HepG2 (cell line): ENCODE measurements at regions not wholly inside any gene's neighbourhood (a gene's known extent, or its start where the extent isn't known, plus 50 kb on each side); places are given as distances from the start of the nearest gene placed in this dataset.
A peak's percentile ranks its signal among the peaks of the same experiment; 100 is the strongest.

Experiments
- ATAC-seq: fragments of 200-7000 bp; cut with Tn5 transposase; 3 replicates; pipeline ENCODE4 v1.9.1; 2020; ENCODE audit warnings: mild to moderate bottlenecking, moderate library complexity
- BruUV-seq: library from RNA; stranded (reverse); fragments of 400-500 nt; replicated peaks from 2 replicates; lab custom pipeline; 2021; lab: Mats Ljungman, UMichigan
- CTCF ChIA-PET: fragments of 300-600 bp; formaldehyde crosslinking; extraction: SDS; loops from one replicate; lab custom pipeline; 2021; ENCODE audit warnings: low total read pairs, inconsistent platforms, low intra/inter-chr PET ratio; lab: Yijun Ruan, JAX
- POLR2A ChIA-PET: fragments of 350-600 bp; sonication (Branson Sonifier 250); formaldehyde crosslinking; loops from one replicate; lab custom pipeline; 2020; ENCODE audit warnings: antibody characterized with exemption, inconsistent platforms; lab: Yijun Ruan, JAX
- DNase-seq: peaks from one replicate; pipeline ENCODE4 v3.0.0-alpha.2; 2015; ENCODE audit warnings: low spot score
- FAIRE-seq: peaks from 3 replicates; lab custom pipeline; 2011; peaks lifted over from hg19 to GRCh38; lab: Jason Lieb, UNC
- H2AFZ ChIP-seq: one replicate; pipeline ENCODE4 v1.6.1; 2011; ENCODE audit warnings: low read length, inconsistent platforms
- H3K27ac ChIP-seq: fragments of 300-600 bp; 3 replicates; pipeline ENCODE4 v1.8.0; 2011; ENCODE audit warnings: mixed run types, mild to moderate bottlenecking, mixed read lengths, low read length, inconsistent platforms; ENCODE audit not compliant: insufficient read depth; ENCODE audit errors: extremely low read length
- H3K27me3 ChIP-seq, 2 experiments: fragments of 200-600 bp in 1 of 2; 2 replicates in 1 of 2; 3 replicates in 1 of 2; pipeline versions ENCODE4 v1.6.0 to v1.8.0; 2011; ENCODE audit warnings: low read length in 2 of 2, mild to moderate bottlenecking in 2 of 2, moderate library complexity in 2 of 2, inconsistent platforms in 1 of 2; ENCODE audit not compliant: insufficient read depth in 2 of 2, control insufficient read depth in 1 of 2
- H3K36me3 ChIP-seq, 2 experiments: fragments of 200-600 bp in 1 of 2; replicated peaks in 1 of 2; 2 replicates in 1 of 2; 3 replicates in 1 of 2; pipeline versions ENCODE4 v1.5.1 to v1.8.0; 2011; ENCODE audit warnings: low read length in 2 of 2, inconsistent platforms in 1 of 2; ENCODE audit not compliant: insufficient read depth in 2 of 2, control insufficient read depth in 1 of 2
- H3K4me1 ChIP-seq: 2 replicates; pipeline ENCODE4 v1.5.1; 2012; ENCODE audit warnings: low read length, inconsistent platforms; ENCODE audit not compliant: insufficient read depth
- H3K4me2 ChIP-seq: 2 replicates; pipeline ENCODE4 v1.6.0; 2011; ENCODE audit warnings: low read depth, low read length, inconsistent platforms
- H3K4me3 ChIP-seq, 3 experiments: fragments of 200-600 bp in 1 of 3; sonication (generic), shearing (Covaris generic) in 1 of 3; replicated peaks in 1 of 3; 2 replicates each; pipeline ENCODE4 v1.5.1; 2011 to 2016; ENCODE audit warnings: low read length in 3 of 3, inconsistent platforms in 2 of 3, low read depth in 2 of 3, mild to moderate bottlenecking in 2 of 3, control low read depth in 1 of 3, mixed read lengths in 1 of 3; ENCODE audit not compliant: insufficient read depth in 1 of 3
- H3K79me2 ChIP-seq: one replicate; pipeline ENCODE4 v1.6.1; 2011; ENCODE audit warnings: low read length, inconsistent platforms; ENCODE audit not compliant: insufficient read depth
- H3K9ac ChIP-seq: 2 replicates; pipeline ENCODE4 v1.6.0; 2011; ENCODE audit warnings: mild to moderate bottlenecking, low read depth, low read length, inconsistent platforms; ENCODE audit not compliant: insufficient read depth
- H3K9me3 ChIP-seq: 2 replicates; pipeline ENCODE4 v1.5.1; 2012; ENCODE audit warnings: mild to moderate bottlenecking, low read length
- H4K20me1 ChIP-seq: 2 replicates; pipeline ENCODE4 v1.6.0; 2011; ENCODE audit warnings: inconsistent platforms, mild to moderate bottlenecking, low read length, moderate library complexity; ENCODE audit not compliant: insufficient read depth
- CREB1 ChIP-seq, 2 experiments: fragments of 450-650 bp in 1 of 2; IDR thresholded peaks; 2 replicates each; pipeline ENCODE4 v1.6.1; 2016 to 2017; ENCODE audit warnings: control low read depth in 1 of 2, mild to moderate bottlenecking in 1 of 2, missing compliant biosample characterization in 1 of 2, missing genetic modification characterization in 1 of 2
- DMAP1 ChIP-seq: IDR thresholded peaks from 2 replicates; pipeline ENCODE4 v1.6.1; 2016
- EP300 ChIP-seq, 3 experiments: sonication (generic) in 1 of 3; formaldehyde crosslinking in 1 of 3; IDR thresholded peaks; 2 replicates each; pipeline versions ENCODE4 v1.5.1 to v1.6.1; 2011 to 2020; ENCODE audit warnings: low read depth in 2 of 3, low read length in 2 of 3, borderline replicate concordance in 1 of 3, improper control_type of control experiment in 1 of 3, mild to moderate bottlenecking in 1 of 3, missing genetic modification reagents in 1 of 3, moderate library complexity in 1 of 3
- GZF1 ChIP-seq: sonication (generic); formaldehyde crosslinking; IDR thresholded peaks from 2 replicates; pipeline ENCODE4 v1.5.1; 2020; ENCODE audit warnings: mild to moderate bottlenecking, missing genetic modification reagents
- LCORL ChIP-seq, 2 experiments: fragments of 450-650 bp in 1 of 2; sonication (generic) in 1 of 2; formaldehyde crosslinking in 1 of 2; IDR thresholded peaks; 2 replicates each; pipeline versions ENCODE4 v1.5.0 to v1.6.1; 2017 to 2020; ENCODE audit warnings: antibody characterized with exemption in 1 of 2, missing genetic modification reagents in 1 of 2
- NR2F6 ChIP-seq, 2 experiments: IDR thresholded peaks; 2 replicates each; pipeline ENCODE4 v1.6.1; 2016; ENCODE audit warnings: antibody characterized with exemption in 1 of 2, mild to moderate bottlenecking in 1 of 2
- ZNF138 ChIP-seq: sonication (generic); formaldehyde crosslinking; IDR thresholded peaks from 2 replicates; pipeline ENCODE4 v1.5.0; 2020; ENCODE audit warnings: mild to moderate bottlenecking, low read depth, missing genetic modification reagents
- ZNF260 ChIP-seq: sonication (generic); formaldehyde crosslinking; IDR thresholded peaks from 2 replicates; pipeline ENCODE4 v1.4.0; 2020; ENCODE audit warnings: missing genetic modification reagents, low read depth, mild to moderate bottlenecking, borderline replicate concordance
- WGBS: methylation state at CpG from one replicate; pipeline ENCODE4 v1.1.6; 2017; ENCODE audit warnings: low lambda C conversion rate; 5-methylcytosine and 5-hydroxymethylcytosine counted together
- in situ Hi-C: cut with HindIII; loops from 2 replicates; pipeline ENCODE4 v1.10.0; 2017; ENCODE audit warnings: low pct_unique_long_range_greater_than_20kb; ENCODE audit not compliant: extremely low pct_ligation_motif_present
- intact Hi-C: fragments of 100-400 bp; cut with micrococcal nuclease; formaldehyde crosslinking; loops from one replicate; pipeline ENCODE4 v1.10.0; 2022; ENCODE audit not compliant: unreplicated experiment
- TF ChIP-seq, protein P1 (sequence below): sonication (generic); formaldehyde crosslinking; IDR thresholded peaks from 2 replicates; pipeline ENCODE4 v1.4.0; 2020; ENCODE audit warnings: missing genetic modification reagents, borderline replicate concordance
- TF ChIP-seq, protein P2 (sequence below): sonication (generic); formaldehyde crosslinking; IDR thresholded peaks from 2 replicates; pipeline ENCODE4 v1.5.0; 2020; ENCODE audit warnings: missing genetic modification reagents
- TF ChIP-seq, protein P3 (sequence below): sonication (generic); formaldehyde crosslinking; IDR thresholded peaks from 2 replicates; pipeline ENCODE4 v1.4.0; 2020; ENCODE audit warnings: missing genetic modification reagents
- TF ChIP-seq, protein P4 (sequence below): IDR thresholded peaks from 2 replicates; pipeline ENCODE4 v1.6.1; 2012; ENCODE audit warnings: low read depth, low read length, improper control_type of control experiment

DNA sequence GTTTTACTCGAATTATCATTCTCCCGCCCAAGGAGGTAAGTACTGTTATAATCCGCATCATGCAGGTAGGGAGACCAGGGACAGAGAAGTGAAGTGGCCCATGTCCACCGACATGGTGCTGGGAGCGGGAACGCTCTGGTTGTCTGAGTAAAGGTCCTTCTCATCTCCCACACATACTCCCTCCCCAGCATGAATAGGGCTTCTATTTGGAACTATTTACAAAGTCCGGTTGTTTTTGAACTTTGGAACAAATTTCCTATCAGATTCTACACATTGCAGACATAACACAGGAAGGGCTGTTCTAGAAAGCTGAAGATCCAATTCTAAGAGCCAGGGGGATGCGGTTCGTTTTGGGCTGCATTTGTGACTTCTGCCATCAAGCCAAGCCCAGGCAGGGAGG, 94.8 kb upstream of the TLE3 start:
- in situ Hi-C loops, result no loop called here
- POLR2A ChIA-PET, result interaction anchor here (1.0 to 1.5 kb wide), 3 partner anchors 93 to 113 kb away, joined by 3 to 7 read pairs (median 3); partner anchors contain the start of gene TLE3
- H3K36me3 ChIP-seq, result no peaks in the 10 kb centered on the region
- CTCF ChIA-PET, result no interaction called here
- peak overlapping the region in 1 of 3 experiments; percentile 51; a peak in 3 of 6 replicates for H3K4me3 ChIP-seq
- peaks cover 76% of the 10 kb centered on the region for H3K4me1 ChIP-seq
- 0 out of 5 replicates have a peak, but pooled peaks cover 1 to 4% of the 10 kb centered on the region in 2 experiments for H3K27me3 ChIP-seq
- FAIRE-seq, result peak; percentile 93
- peak overlapping the region; percentile 72 for H3K4me2 ChIP-seq
- ATAC-seq, result peak; percentile 64
- no peaks in the 10 kb centered on the region for H4K20me1 ChIP-seq
- WGBS, result 1% methylated on average over 8 of the region's 9 CpGs
- intact Hi-C loops, result loop anchor here (10.0 kb wide), 1 partner anchor 68 kb away; no protein-coding TSS in a partner anchor
- H3K79me2 ChIP-seq, result no peaks in the 10 kb centered on the region
- peaks cover 6% of the 10 kb centered on the region for H3K9me3 ChIP-seq
- BruUV-seq, result no TSS peak
- H3K9ac ChIP-seq, result peak overlapping the region; percentile 34; the same call in 1 of the 2 replicates
- peak; percentile 93 for DNase-seq
- no peak overlapping the region for H2AFZ ChIP-seq
- H3K27ac ChIP-seq, result peak overlapping the region; percentile 78
- TF ChIP-seq LCORL (IDR thresholded peaks at IDR 0.05), result peak; percentile 7; the same call in 1 of the 2 replicates
- TF ChIP-seq LCORL (CRISPR knock-in tag; IDR thresholded peaks at IDR 0.05), result peak; percentile 83
- TF ChIP-seq ZNF260 (CRISPR knock-in tag), result no peak
- TF ChIP-seq, protein P1, sequence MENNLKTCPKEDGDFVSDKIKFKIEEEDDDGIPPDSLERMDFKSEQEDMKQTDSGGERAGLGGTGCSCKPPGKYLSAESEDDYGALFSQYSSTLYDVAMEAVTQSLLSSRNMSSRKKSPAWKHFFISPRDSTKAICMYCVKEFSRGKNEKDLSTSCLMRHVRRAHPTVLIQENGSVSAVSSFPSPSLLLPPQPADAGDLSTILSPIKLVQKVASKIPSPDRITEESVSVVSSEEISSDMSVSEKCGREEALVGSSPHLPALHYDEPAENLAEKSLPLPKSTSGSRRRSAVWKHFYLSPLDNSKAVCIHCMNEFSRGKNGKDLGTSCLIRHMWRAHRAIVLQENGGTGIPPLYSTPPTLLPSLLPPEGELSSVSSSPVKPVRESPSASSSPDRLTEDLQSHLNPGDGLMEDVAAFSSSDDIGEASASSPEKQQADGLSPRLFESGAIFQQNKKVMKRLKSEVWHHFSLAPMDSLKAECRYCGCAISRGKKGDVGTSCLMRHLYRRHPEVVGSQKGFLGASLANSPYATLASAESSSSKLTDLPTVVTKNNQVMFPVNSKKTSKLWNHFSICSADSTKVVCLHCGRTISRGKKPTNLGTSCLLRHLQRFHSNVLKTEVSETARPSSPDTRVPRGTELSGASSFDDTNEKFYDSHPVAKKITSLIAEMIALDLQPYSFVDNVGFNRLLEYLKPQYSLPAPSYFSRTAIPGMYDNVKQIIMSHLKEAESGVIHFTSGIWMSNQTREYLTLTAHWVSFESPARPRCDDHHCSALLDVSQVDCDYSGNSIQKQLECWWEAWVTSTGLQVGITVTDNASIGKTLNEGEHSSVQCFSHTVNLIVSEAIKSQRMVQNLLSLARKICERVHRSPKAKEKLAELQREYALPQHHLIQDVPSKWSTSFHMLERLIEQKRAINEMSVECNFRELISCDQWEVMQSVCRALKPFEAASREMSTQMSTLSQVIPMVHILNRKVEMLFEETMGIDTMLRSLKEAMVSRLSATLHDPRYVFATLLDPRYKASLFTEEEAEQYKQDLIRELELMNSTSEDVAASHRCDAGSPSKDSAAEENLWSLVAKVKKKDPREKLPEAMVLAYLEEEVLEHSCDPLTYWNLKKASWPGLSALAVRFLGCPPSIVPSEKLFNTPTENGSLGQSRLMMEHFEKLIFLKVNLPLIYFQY (CRISPR knock-in tag), result peak; percentile 94
- no peak for TF ChIP-seq GZF1 (CRISPR knock-in tag)
- TF ChIP-seq, protein P2, sequence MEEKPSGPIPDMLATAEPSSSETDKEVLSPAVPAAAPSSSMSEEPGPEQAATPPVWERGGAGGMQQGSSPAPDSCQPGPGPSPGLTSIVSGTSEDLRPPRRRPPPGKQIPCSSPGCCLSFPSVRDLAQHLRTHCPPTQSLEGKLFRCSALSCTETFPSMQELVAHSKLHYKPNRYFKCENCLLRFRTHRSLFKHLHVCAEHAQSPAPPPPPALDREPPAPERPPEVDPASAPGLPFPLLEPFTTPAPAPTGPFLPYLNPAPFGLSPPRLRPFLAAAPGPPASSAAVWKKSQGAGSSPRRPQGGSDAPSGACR, result no peak
- TF ChIP-seq NR2F6 (IDR thresholded peaks at IDR 0.05), result peak; percentile 50
- TF ChIP-seq NR2F6 (CRISPR knock-in tag; IDR thresholded peaks at IDR 0.05), result 0 out of 2 replicates have a peak, but pooled peaks have one; percentile 32
- TF ChIP-seq ZNF138 (CRISPR knock-in tag), result no peak
- TF ChIP-seq EP300 (IDR thresholded peaks at IDR 0.05; ENCODE audit: low read depth in 2 of 2, low read length in 2 of 2), result peak in 1 of 2 experiments; percentile 81; a peak in 3 of 4 replicates
- TF ChIP-seq EP300 (CRISPR knock-in tag; IDR thresholded peaks at IDR 0.05; ENCODE audit: borderline replicate concordance), result peak; percentile 61; the same call in 1 of the 2 replicates
- TF ChIP-seq, protein P3, sequence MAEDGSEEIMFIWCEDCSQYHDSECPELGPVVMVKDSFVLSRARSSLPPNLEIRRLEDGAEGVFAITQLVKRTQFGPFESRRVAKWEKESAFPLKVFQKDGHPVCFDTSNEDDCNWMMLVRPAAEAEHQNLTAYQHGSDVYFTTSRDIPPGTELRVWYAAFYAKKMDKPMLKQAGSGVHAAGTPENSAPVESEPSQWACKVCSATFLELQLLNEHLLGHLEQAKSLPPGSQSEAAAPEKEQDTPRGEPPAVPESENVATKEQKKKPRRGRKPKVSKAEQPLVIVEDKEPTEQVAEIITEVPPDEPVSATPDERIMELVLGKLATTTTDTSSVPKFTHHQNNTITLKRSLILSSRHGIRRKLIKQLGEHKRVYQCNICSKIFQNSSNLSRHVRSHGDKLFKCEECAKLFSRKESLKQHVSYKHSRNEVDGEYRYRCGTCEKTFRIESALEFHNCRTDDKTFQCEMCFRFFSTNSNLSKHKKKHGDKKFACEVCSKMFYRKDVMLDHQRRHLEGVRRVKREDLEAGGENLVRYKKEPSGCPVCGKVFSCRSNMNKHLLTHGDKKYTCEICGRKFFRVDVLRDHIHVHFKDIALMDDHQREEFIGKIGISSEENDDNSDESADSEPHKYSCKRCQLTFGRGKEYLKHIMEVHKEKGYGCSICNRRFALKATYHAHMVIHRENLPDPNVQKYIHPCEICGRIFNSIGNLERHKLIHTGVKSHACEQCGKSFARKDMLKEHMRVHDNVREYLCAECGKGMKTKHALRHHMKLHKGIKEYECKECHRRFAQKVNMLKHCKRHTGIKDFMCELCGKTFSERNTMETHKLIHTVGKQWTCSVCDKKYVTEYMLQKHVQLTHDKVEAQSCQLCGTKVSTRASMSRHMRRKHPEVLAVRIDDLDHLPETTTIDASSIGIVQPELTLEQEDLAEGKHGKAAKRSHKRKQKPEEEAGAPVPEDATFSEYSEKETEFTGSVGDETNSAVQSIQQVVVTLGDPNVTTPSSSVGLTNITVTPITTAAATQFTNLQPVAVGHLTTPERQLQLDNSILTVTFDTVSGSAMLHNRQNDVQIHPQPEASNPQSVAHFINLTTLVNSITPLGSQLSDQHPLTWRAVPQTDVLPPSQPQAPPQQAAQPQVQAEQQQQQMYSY, result no peak
- 0 out of 2 replicates have a peak, but pooled peaks have one; percentile 9 for TF ChIP-seq DMAP1 (CRISPR knock-in tag)
- no peak for TF ChIP-seq CREB1 (IDR thresholded peaks at IDR 0.05)
- TF ChIP-seq CREB1 (CRISPR knock-in tag; IDR thresholded peaks at IDR 0.05), result peak; percentile 38; the same call in 1 of the 2 replicates
- TF ChIP-seq, protein P4, sequence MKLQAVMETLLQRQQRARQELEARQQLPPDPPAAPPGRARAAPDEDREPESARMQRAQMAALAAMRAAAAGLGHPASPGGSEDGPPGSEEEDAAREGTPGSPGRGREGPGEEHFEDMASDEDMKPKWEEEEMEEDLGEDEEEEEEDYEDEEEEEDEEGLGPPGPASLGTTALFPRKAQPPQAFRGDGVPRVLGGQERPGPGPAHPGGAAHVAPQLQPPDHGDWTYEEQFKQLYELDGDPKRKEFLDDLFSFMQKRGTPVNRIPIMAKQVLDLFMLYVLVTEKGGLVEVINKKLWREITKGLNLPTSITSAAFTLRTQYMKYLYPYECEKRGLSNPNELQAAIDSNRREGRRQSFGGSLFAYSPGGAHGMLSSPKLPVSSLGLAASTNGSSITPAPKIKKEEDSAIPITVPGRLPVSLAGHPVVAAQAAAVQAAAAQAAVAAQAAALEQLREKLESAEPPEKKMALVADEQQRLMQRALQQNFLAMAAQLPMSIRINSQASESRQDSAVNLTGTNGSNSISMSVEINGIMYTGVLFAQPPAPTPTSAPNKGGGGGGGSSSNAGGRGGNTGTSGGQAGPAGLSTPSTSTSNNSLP, result peak; percentile 57
